SK-N-SH treated with all-trans-retinoic acid at 6 μM for 48 hours (cell line): ENCODE measurements at regions not wholly inside any gene's neighbourhood (a gene's known extent, or its start where the extent isn't known, plus 50 kb on each side); places are given as distances from the start of the nearest gene placed in this dataset.

ENCODE experiments used
- CREB5 ChIP-seq: fragments of 250-450 bp; sonication (Bioruptor Pico); IDR thresholded peaks from 2 replicates; pipeline ENCODE4 v1.5.1; 2020; ENCODE audit warnings: low read depth, mild to moderate bottlenecking, moderate library complexity
- CSDC2 ChIP-seq: fragments of 250-450 bp; sonication (Bioruptor Pico); IDR thresholded peaks from 2 replicates; pipeline ENCODE4 v1.5.0; 2020; ENCODE audit warnings: mild to moderate bottlenecking, moderate library complexity
- CSRNP3 ChIP-seq: fragments of 250-450 bp; sonication (Bioruptor Pico); IDR thresholded peaks from 2 replicates; pipeline ENCODE4 v1.5.1; 2021; ENCODE audit warnings: mild to moderate bottlenecking, moderate library complexity
- PATZ1 ChIP-seq: fragments of 250-450 bp; sonication (Bioruptor Pico); IDR thresholded peaks from 2 replicates; pipeline ENCODE4 v1.8.0; 2020; ENCODE audit warnings: mild to moderate bottlenecking, moderate library complexity, borderline replicate concordance
- RARB ChIP-seq: fragments of 250-450 bp; sonication (Bioruptor Pico); IDR thresholded peaks from 2 replicates; pipeline ENCODE4 v1.8.0; 2021; ENCODE audit warnings: mild to moderate bottlenecking, moderate library complexity
- TCF4 ChIP-seq: fragments of 250-450 bp; sonication (Bioruptor Pico); IDR thresholded peaks from 2 replicates; pipeline ENCODE4 v1.8.0; 2021; ENCODE audit warnings: mild to moderate bottlenecking, moderate library complexity, borderline replicate concordance
- ZC3H10 ChIP-seq: fragments of 250-450 bp; sonication (Bioruptor Pico); IDR thresholded peaks from 2 replicates; pipeline ENCODE4 v1.5.1; 2021; ENCODE audit warnings: mild to moderate bottlenecking, moderate library complexity

- TF ChIP-seq RARB (CRISPR knock-in tag) (no peak), CREB5 (CRISPR knock-in tag) (no peak), PATZ1 (no peak), ZC3H10 (CRISPR knock-in tag) (no peak), CSRNP3 (CRISPR knock-in tag) (no peak), CSDC2 (CRISPR knock-in tag) (no peak), TCF4 (CRISPR knock-in tag) (no peak)
Observed at GRCh38 chr15:45780352-45780751, 145.5 kb downstream of the SQOR start.
